ENCODE measurements at regions not wholly inside any gene's neighbourhood (a gene's known extent, or its start where the extent isn't known, plus 50 kb on each side); places are given as distances from the start of the nearest gene placed in this dataset.
A peak's percentile ranks its signal among the peaks of the same experiment; 100 is the strongest.

- no peak for DNase-seq
Observed at GRCh38 chr2:67927501-67927900, 135.3 kb downstream of the C1D start.

- DNase-seq, result no peak
Observed at GRCh38 chr2:67930156-67930555, 132.6 kb downstream of the C1D start.

DNA sequence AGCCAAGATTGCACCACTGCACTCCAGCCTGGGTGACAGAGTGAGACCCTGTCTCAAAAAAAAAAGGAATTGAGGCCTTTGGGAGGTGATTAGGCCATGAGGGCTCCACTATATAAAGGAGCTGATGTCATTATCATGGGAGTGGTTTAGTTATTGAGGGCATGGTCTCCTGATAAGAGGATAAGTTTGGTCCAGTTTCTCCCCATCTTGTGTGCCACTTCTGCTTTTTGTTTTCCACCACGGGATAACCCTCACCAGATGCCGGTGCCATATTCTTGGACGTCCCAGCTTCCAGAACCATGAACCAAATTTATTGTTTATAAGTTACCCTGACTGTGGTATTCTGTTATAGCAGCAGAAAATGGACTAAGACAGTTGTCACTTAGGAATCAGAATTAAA lies 125.8 kb downstream of the C1D start:
- no peak for DNase-seq

- no peak for DNase-seq
Observed at GRCh38 chr2:67938053-67938452, 124.8 kb downstream of the C1D start.

GRCh38 chr2:67945056-67945455 lies 117.7 kb downstream of the C1D start:
- DNase-seq, result no peak

DNA sequence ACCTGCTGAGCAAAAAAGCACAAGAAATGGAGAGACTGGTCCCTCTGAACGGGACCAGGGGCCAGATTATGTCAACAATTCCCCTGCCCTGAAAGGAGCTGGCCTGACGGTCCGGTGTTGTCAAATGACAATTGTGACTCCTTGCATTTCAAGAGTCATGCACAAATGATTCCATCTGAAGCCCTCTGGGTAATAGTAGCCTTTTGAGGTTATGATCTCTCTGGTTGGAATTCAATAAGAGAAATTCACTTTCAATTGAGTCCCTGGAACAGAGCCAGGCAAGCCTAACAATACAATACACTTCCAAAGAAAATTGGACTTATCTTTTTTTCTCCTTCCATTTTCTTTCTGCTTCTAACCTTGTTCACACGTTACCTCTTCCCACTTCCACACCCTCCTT lies 116.9 kb downstream of the C1D start:
- DNase-seq, result no peak

- DNase-seq, result no peak
Observed at GRCh38 chr2:67948057-67948456, 114.7 kb downstream of the C1D start.

DNA sequence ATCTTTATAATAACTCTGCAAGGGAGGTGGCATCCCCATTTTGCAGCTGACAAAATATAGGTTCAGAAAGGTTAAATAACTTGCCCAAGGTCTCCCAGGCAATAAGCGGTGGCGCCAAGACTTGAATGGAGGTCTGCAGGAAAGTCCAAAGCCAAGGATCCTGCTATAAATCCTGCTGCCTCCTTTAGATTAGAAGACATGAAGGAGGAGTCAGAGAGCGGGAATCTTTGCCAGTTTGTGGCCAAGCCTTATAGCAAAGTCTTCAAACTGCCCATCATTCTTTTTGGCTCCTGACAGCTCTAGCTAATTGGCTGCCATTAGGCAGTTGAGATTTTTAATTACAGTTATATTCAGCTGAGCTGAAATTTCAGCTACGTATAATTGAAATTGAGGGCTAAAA lies 114.3 kb downstream of the C1D start:
- no peak for DNase-seq

DNA sequence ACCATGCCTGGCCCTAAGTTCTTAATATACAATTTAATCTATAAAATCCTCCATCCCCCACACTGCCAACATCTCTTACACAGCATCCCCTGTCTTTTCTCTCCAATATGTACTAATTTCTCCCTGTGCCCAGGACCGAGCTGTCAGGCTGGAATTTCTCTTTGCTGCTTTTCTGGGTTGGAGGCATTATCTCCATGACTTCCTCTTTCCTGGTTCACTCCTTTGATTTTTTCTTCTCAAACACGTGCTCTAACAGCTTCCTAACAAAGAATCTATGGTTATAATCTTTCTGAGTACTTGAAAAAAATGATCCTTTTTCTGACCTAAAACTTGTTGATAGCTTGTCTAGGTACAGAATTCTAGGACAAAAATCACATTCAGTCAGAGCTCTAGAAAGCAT lies 112.8 kb downstream of the C1D start:
- DNase-seq, result no peak

DNA sequence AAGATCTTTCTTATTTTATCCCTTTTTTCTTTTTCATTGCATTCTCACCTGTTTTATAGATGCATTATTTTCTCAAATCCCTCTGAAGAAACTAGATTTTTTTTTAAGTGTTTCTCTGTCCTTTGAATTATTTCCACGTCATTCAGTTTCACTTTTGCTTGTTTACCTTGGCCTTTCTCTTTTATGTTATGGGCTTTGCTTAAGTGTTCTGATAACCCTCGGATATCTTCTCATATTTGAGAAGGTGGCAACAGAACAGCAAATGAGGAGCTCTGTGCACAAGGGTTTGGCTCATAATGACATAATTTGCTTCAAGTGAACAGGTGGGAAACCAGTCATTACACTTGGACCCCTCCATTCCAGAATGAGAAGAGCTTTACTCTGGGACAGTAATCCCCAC lies 111.9 kb downstream of the C1D start:
- no peak for DNase-seq

DNA sequence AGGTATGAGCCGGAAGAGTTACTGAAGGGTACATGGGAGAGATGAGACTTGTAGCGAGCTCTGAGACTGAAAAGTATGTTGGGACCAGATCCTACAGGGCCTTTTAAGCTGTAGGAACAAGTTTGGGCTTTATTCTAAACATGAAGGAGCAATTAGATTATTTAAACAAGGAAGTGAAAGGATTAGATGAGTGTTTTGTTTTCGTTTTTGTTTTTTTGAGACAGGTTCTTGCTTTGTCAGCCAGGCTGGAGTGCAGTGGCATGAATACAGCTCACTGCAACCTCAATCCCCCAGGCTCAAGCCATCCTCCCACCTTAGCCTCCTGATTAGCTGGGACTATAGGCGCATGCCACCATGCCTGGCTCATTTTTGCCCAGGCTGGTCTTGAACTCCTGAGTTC lies 110.7 kb downstream of the C1D start:
- DNase-seq, result no peak

DNA sequence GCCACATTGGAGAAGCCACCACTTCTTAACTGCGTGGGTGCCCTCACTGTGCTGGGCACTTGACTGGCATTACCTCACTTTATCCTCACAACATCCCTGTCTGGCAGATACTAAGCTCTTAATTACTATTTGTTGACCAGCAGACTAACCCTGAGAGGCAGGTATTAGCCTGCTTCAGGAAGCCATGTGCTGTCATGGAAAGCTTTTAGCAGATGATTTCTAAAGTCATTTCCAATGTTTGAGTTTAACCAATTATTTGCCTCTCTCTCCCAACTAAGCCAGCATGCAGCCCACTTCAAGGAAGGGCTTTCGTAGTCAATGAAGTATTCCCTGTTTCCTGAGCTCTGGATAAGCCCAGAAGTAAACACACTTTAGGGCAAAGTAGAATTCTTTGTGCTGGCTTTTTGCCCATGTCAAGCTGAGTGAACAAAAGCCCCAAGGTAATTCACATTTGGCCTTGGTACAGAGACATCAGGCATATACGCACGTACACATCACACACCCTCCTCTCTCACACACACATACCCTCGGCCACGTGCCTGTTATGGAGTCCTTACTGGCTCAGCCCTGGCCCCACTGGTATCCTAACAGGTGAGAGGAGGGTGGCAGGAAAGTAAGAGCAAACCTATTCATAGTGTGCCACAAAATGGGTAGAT lies 108.6 kb downstream of the C1D start:
- no peak for DNase-seq

GRCh38 chr2:67955748-67956603 lies 106.8 kb downstream of the C1D start:
- DNase-seq, result no peak

DNA sequence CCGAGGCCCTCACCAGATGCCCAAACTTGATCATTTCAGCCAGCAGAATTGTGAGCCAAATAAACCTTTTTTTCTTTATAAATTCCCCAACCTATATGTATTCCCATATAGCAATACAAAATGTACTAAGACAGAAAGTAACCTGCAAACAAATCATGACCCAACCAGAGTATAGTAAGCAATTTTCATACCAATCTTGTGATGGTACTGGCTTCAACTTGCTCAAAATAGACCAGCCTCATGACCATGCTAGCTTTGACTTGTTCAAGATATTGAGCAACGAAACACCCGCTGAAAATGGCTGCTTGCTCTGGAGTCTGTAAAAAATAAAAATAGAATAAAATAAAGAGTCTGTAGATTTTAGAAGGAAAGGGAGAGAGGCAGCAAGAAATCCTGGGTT lies 97.6 kb downstream of the C1D start:
- no peak for DNase-seq

DNA sequence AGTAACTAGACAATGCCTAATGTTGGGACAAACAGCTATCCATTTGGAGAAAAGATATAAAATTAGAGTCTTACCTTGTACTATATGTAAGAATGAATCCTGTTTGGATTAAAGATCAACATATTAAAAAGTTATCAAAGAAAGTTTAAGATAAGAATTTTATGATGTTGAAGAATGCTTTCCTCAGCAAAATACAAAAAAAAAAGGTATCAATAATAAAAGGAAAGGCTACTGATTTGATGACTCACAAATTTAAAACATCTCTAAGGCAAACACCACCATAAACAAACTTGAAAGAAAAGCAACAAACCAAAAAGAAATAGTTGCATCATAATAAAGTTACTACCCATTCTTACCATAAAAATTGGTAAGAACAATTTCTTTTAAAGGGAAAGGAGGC lies 92.7 kb downstream of the C1D start:
- no peak for DNase-seq

- DNase-seq, result no peak
Observed at GRCh38 chr2:67970542-67970941, 92.3 kb downstream of the C1D start.

- peak; percentile 3 for DNase-seq
Observed at GRCh38 chr2:67974559-67975430, 88.0 kb downstream of the C1D start.

- DNase-seq, result no peak
Observed at GRCh38 chr2:67977464-67977863, 85.3 kb downstream of the C1D start.

GRCh38 chr2:67982956-67983355 lies 79.8 kb downstream of the C1D start:
- DNase-seq, result no peak

- no peak for DNase-seq
Observed at GRCh38 chr2:67984600-67984999, 78.2 kb downstream of the C1D start.

DNA sequence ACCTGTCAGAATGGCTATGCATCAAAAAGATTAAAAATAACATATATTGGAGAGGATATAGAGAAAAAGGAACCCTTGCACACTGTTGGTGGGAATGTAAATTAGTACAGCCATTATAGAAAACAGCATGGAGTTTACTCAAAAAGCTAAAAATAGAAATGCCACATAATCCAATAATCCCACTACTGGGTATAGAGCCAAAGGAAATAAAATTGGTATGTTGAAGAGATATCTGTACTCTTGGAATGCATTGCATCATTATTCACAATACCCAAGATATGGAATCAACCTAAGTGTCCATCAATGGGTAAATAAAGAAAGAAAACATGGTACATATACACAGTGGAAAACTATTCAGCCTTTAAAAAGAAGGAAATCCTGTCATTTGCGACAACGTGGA lies 77.2 kb downstream of the C1D start:
- no peak for DNase-seq

DNA sequence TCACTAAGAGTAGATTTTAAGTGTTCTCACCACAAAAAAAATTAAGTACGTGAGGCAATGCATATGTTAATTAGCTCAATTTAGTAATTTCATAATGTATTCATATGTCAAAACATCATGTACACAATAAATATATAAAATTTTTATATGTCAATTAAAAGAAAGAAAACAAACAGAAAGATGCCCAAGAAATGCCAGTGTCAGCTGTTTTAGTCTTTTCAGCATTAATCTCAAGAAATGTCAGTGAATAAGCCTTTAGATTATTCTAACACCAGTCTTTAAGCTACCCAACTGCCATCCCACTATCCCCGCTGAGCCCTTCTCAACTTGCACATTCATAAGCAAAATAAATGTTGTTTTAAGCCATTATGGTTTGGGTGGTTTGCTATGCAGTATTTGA lies 76.5 kb downstream of the C1D start:
- no peak for DNase-seq

Data from NCI-H446 treated with DMSO at 0.1 percent for 48 hours (cell line).